ENCODE measurements at regions not wholly inside any gene's neighbourhood (a gene's known extent, or its start where the extent isn't known, plus 50 kb on each side); places are given as distances from the start of the nearest gene placed in this dataset.

GRCh38 chr13:44668688-44669087, 92.6 kb upstream of the TSC22D1 start (continued):
- TF ChIP-seq CHD2 (IDR thresholded peaks at IDR 0.05; ENCODE audit: low read length) (no peak), POLR2AphosphoS5 (IDR thresholded peaks at IDR 0.05; ENCODE audit: low read depth, low read length) (no peak), TBP (IDR thresholded peaks at IDR 0.05; ENCODE audit: low read depth, low read length) (no peak), JUND (IDR thresholded peaks at IDR 0.05; ENCODE audit: low read length) (no peak), EGR1 (IDR thresholded peaks at IDR 0.05; ENCODE audit: borderline replicate concordance, low read depth, low read length) (no peak), CBX5 (IDR thresholded peaks at IDR 0.05; ENCODE audit: low read depth, low read length) (no peak), ATF3 (IDR thresholded peaks at IDR 0.05; ENCODE audit: insufficient read depth, low read depth, low read length) (no peak), CHD7 (IDR thresholded peaks at IDR 0.05; ENCODE audit: insufficient replicate concordance, low read length) (no peak)
